ENCODE measurements at regions not wholly inside any gene's neighbourhood (a gene's known extent, or its start where the extent isn't known, plus 50 kb on each side); places are given as distances from the start of the nearest gene placed in this dataset.

GRCh38 chrX:26376037-26376708 is 160.2 kb downstream of the MAGEB5 start:
- DNase-seq (ENCODE audit: low spot score), result no peak

- no peak for DNase-seq (ENCODE audit: low spot score)
Measured at GRCh38 chrX:26375346-26375745, 159.4 kb downstream of the MAGEB5 start.

DNA sequence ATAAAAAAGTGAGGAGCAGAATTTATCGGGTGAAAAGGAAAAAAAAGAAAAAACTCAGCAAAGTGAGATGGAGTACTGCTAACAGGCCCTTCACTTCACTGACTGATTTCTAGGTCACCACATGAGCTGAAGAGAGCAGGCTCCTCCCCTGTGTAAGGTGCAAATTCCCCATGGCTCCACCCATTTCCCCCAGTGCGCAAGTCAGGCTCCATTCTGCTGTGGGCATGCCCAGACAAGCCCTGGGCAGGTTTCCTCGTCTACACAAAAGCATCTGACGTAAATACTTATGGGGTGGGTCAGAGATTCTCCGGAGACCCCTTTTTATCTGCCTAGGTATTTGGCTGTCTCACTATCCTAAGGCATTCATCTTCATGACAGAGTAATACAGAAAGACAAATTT is 157.9 kb downstream of the MAGEB5 start:
- no peak for DNase-seq (ENCODE audit: low spot score)

GRCh38 chrX:26352891-26353430 is 137.0 kb downstream of the MAGEB5 start:
- no peak for DNase-seq (ENCODE audit: low spot score)

- DNase-seq (ENCODE audit: low spot score), result no peak
Measured at GRCh38 chrX:26347171-26347570, 131.2 kb downstream of the MAGEB5 start.

DNA sequence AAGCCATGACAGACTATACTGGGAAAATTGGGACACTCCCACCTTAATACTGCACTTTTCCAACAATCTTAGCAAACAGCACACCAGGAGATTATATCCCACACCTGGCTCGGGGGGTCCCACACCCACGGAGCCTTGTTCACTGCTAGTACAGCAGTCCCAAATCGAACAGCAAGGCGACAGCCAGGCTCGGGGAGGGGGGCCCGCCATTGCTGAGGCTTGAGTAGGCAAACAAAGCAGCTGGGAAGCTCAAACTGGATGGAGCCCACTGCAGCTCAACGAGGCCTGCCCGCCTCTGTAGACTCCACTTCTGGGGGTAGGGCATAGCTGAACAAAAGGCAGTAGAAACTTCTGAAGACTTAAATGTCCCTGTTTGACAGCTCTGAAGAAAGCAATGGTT is 118.3 kb downstream of the MAGEB5 start:
- no peak for DNase-seq (ENCODE audit: low spot score)

DNA sequence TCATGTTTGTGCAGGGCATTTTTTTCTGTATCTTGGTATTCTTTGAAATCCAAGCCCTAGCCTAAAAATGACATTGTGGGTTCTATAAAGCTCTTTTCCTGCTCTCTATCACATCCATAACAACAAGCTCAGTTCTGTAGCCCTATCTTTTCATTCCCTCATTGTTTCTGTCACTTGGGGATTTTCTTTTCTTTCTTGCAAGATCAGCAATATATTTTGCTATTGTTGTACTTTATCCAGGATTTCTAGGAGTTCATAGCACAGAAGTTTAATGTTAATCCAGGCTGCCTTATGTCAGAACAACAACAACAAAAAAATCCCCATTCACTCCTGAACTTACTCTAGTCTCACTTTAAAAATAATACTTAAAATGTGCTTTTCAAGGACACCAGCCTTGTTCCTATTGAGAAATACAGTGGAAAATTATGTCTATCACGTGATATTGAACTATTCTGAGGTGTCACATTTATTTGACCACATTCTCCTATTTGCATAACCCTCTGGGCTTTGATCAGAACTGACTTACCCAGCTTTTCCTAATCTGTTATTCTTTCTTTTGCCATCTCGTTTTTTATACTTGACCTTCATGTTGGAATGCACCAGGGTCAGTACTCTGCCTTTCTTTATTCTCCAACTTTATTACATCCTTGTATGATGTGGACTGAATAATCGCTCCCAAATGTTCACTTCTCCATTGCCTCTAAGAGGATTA is 112.8 kb downstream of the MAGEB5 start:
- no peak for DNase-seq (ENCODE audit: low spot score)

GRCh38 chrX:26309262-26309661 is 93.3 kb downstream of the MAGEB5 start:
- no peak for DNase-seq (ENCODE audit: low spot score)

DNA sequence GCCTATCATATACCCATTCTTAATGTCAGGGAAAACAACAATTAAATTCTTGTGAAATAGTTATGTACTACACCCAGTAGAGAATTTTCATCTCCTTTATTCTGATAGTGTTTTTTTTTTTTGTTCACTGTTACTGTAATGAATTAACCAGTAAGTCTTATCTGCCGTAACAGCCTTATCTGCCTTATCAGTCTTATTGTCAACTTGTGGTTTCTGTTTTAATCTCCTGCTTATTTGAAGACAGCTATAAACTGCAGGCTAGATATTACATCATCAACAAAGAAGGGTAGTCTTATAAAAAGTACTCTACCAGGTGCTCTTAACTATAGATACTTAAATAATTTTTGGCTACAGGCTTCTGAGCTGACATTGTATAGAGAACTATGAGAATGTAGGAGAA is 79.5 kb downstream of the MAGEB5 start:
- no peak for DNase-seq (ENCODE audit: low spot score)

- DNase-seq (ENCODE audit: low spot score), result no peak
Measured at GRCh38 chrX:26286836-26287235, 70.9 kb downstream of the MAGEB5 start.
